Activated T-helper 1 cell treated with anti-CD3 and anti-CD28 coated beads, Interleukin-12 subunit alpha, Interleukin-12 subunit beta, Interleukin-2, Interleukin-4 antibody, amounts not matched to agents 30 ng/mL and 10 ng/mL and 1 ng/mL, durations not matched to agents 14 hours and 24 hours and 36 hours (primary cell): ENCODE measurements at regions not wholly inside any gene's neighbourhood (a gene's known extent, or its start where the extent isn't known, plus 50 kb on each side); places are given as distances from the start of the nearest gene placed in this dataset.
"Not testable (repeated sequence)": the region's sequence is repeated elsewhere in the genome, so short reads cannot be mapped to it uniquely, and the experiment has no call there.

ENCODE experiments used
- DNase-seq: peaks from one replicate; pipeline ENCODE4 v3.0.0; 2021; ENCODE audit warnings: low spot score
- H3K27ac Mint-ChIP-seq: one replicate; pipeline ENCODE4 v1.8.0; 2021; ENCODE audit warnings: mild to moderate bottlenecking, mixed read lengths
- H3K27me3 Mint-ChIP-seq: one replicate; pipeline ENCODE4 v1.8.0; 2022; ENCODE audit warnings: mild to moderate bottlenecking, moderate library complexity, mixed read lengths; ENCODE audit not compliant: insufficient read depth
- H3K36me3 Mint-ChIP-seq: one replicate; pipeline ENCODE4 v1.8.0; 2021; ENCODE audit warnings: low read depth, mixed read lengths
- H3K4me1 Mint-ChIP-seq: one replicate; pipeline ENCODE4 v1.8.0; 2021; ENCODE audit warnings: low read depth, mixed read lengths
- H3K4me3 Mint-ChIP-seq: one replicate; pipeline ENCODE4 v1.8.0; 2021; ENCODE audit warnings: mild to moderate bottlenecking, moderate library complexity, mixed read lengths
- H3K9me3 Mint-ChIP-seq: one replicate; pipeline ENCODE4 v1.8.0; 2021; ENCODE audit warnings: mixed read lengths
- intact Hi-C: fragments of 100-400 bp; cut with micrococcal nuclease; formaldehyde crosslinking; loops from one replicate; pipeline ENCODE4 v1.15.1; 2024

DNA sequence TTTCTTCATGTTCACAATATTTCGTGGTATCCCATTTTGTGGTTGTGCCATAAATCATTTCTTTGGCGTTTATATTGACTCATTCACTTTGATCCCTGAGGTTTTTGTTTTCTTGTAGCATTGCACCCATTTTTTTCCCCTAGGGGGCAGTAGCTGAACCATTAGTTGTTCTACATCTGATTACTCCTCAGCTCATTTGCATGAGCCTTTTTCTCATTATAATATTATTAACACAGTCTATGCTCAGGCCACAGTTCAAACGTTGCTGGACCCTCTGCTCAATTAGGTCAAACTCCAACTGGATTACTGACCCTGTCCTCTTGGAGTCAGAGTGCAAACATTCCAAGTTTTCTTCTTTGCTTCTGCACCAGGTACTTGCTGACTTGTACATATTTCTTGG, 475.4 kb upstream of the SEL1L start:
- Mint-ChIP-seq H3K27ac (no peak overlapping the region), H3K4me1 (no peaks in the 10 kb centered on the region), H3K27me3 (no peaks in the 10 kb centered on the region), H3K36me3 (no peaks in the 10 kb centered on the region), H3K9me3 (peaks cover 5% of the 10 kb centered on the region), H3K4me3 (no peak overlapping the region)
- intact Hi-C loops: no loop called here
- DNase-seq: no peak

GRCh38 chr14:82009993-82010392, 476.3 kb upstream of the SEL1L start:
- no peak overlapping the region for H3K4me3 Mint-ChIP-seq
- DNase-seq: no peak
- intact Hi-C loops: no loop called here
- H3K27me3 Mint-ChIP-seq: no peaks in the 10 kb centered on the region
- no peaks in the 10 kb centered on the region for H3K4me1 Mint-ChIP-seq
- H3K36me3 Mint-ChIP-seq: no peaks in the 10 kb centered on the region
- no peak overlapping the region for H3K27ac Mint-ChIP-seq
- H3K9me3 Mint-ChIP-seq: peaks cover 5% of the 10 kb centered on the region

DNA sequence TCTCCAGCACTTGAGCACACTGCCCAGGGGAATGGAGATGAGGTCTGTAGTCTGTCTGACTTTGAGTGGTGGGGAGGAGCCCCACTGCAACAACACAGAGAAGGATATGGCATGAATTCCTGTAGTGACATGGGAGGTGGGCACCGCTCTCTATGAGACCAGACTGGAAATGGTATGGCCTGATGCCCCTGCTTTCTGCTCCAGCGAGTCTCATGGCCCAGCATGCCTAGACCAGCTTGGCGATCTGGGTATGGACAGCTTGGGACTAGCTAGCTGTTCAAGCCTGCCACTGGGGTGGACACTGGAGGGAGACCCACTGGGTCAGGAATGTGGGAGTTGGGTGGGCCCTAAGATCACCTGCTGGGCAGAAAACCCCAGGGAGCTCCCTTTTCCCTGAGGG, 477.8 kb upstream of the SEL1L start:
- intact Hi-C loops: no loop called here

DNA sequence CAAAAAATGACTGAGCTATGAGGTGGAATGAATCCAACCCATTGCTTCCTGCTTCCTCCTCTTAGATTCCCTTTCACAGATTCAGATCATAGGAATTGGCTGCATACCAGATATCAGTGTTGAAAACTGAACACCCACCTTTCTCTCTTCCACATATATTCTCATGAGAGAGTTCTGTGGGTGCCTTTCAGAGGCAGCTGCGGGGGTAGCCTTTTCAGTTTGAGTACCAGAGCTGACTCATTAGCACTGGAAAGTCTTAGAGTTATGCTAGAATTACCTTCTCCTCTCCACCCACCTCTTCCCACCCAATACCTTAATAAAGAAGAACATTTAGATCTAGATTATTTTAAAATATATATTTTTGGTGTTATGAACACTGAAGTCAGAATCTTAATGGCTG, 495.4 kb upstream of the SEL1L start:
- Mint-ChIP-seq H3K27ac (no peak overlapping the region), H3K4me1 (no peaks in the 10 kb centered on the region), H3K4me3 (no peak overlapping the region), H3K9me3 (peaks cover 24% of the 10 kb centered on the region), H3K36me3 (no peaks in the 10 kb centered on the region), H3K27me3 (no peaks in the 10 kb centered on the region)
- no peak for DNase-seq
- intact Hi-C loops: no loop called here

More for the DNA sequence above, 477.8 kb upstream of the SEL1L start:
- peaks cover 5% of the 10 kb centered on the region for H3K9me3 Mint-ChIP-seq
- no peaks in the 10 kb centered on the region for H3K4me1 Mint-ChIP-seq
- H3K27ac Mint-ChIP-seq: no peak overlapping the region
- H3K27me3 Mint-ChIP-seq: no peaks in the 10 kb centered on the region
- no peaks in the 10 kb centered on the region for H3K36me3 Mint-ChIP-seq
- no peak overlapping the region for H3K4me3 Mint-ChIP-seq
- no peak for DNase-seq

DNA sequence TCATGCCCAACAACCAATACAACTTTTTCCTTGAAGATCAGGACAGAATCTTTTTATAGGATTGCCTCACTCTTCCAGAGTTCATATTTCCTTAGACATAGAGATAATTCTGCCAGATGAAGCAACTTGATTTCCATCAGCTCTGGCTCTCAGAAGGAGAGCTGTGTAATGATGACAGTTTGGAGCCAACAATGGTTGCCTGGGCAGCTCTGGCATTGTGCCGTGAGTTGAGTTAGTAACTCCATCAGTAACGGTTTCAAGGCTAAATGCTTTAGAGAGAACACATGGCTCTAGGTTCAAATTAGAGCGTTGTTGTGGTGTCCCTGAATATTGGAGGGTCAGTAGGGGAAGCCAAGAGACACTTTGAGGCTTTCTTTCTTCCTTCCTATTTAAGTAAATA, 501.7 kb upstream of the SEL1L start:
- no peak overlapping the region for H3K27ac Mint-ChIP-seq
- no peak for DNase-seq
- H3K36me3 Mint-ChIP-seq: no peaks in the 10 kb centered on the region
- no peak overlapping the region for H3K4me3 Mint-ChIP-seq
- H3K9me3 Mint-ChIP-seq: no peaks in the 10 kb centered on the region
- H3K4me1 Mint-ChIP-seq: no peaks in the 10 kb centered on the region
- intact Hi-C loops: no loop called here
- no peaks in the 10 kb centered on the region for H3K27me3 Mint-ChIP-seq

GRCh38 chr14:82038066-82038465, 504.4 kb upstream of the SEL1L start:
- H3K9me3 Mint-ChIP-seq, DNase-seq, H3K27me3 Mint-ChIP-seq, H3K4me3 Mint-ChIP-seq, H3K27ac Mint-ChIP-seq, H3K4me1 Mint-ChIP-seq, H3K36me3 Mint-ChIP-seq, intact Hi-C loops: not testable (repeated sequence)

DNA sequence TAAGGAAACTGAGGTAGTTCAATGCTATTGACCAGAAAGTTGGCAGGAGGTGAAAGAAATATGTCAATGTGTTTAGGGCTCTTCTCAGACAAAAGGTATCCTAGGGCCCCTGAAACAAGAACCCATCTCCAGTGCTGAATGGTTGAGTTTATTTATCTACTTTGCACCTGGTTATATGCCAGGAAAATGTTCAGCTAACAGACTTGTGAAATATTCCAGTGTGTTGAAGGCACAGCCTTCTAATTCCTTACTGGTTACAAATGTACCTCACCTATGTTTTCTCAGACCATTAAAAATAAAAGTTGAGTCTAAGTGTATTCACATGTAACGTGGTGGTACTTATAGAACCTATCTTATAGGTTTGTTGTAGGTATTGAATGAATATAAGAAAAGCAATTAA, 511.7 kb upstream of the SEL1L start:
- DNase-seq: no peak
- no peak overlapping the region for H3K27ac Mint-ChIP-seq
- no peaks in the 10 kb centered on the region for H3K4me1 Mint-ChIP-seq
- H3K9me3 Mint-ChIP-seq: no peaks in the 10 kb centered on the region
- H3K27me3 Mint-ChIP-seq: no peaks in the 10 kb centered on the region
- H3K4me3 Mint-ChIP-seq: no peak overlapping the region
- intact Hi-C loops: no loop called here
- no peaks in the 10 kb centered on the region for H3K36me3 Mint-ChIP-seq

GRCh38 chr14:82046512-82047226, 513.0 kb upstream of the SEL1L start:
- no peaks in the 10 kb centered on the region for H3K36me3 Mint-ChIP-seq
- intact Hi-C loops: no loop called here
- H3K9me3 Mint-ChIP-seq: no peaks in the 10 kb centered on the region
- H3K4me1 Mint-ChIP-seq: no peaks in the 10 kb centered on the region
- no peak overlapping the region for H3K4me3 Mint-ChIP-seq
- no peaks in the 10 kb centered on the region for H3K27me3 Mint-ChIP-seq
- DNase-seq: no peak
- H3K27ac Mint-ChIP-seq: no peak overlapping the region

- H3K36me3 Mint-ChIP-seq: no peaks in the 10 kb centered on the region
- intact Hi-C loops: no loop called here
- no peaks in the 10 kb centered on the region for H3K9me3 Mint-ChIP-seq
- H3K27ac Mint-ChIP-seq: no peak overlapping the region
- no peaks in the 10 kb centered on the region for H3K27me3 Mint-ChIP-seq
- H3K4me1 Mint-ChIP-seq: no peaks in the 10 kb centered on the region
- no peak for DNase-seq
- H3K4me3 Mint-ChIP-seq: no peak overlapping the region
Observed at GRCh38 chr14:82047777-82048470, 514.3 kb upstream of the SEL1L start.

GRCh38 chr14:82052778-82053177, 519.1 kb upstream of the SEL1L start:
- DNase-seq: no peak
- intact Hi-C loops: no loop called here
- Mint-ChIP-seq H3K36me3 (no peaks in the 10 kb centered on the region), H3K4me3 (no peak overlapping the region), H3K4me1 (no peaks in the 10 kb centered on the region), H3K9me3 (peaks cover 3% of the 10 kb centered on the region), H3K27me3 (no peaks in the 10 kb centered on the region), H3K27ac (no peak overlapping the region)

- intact Hi-C loops: no loop called here
- no peaks in the 10 kb centered on the region for H3K36me3 Mint-ChIP-seq
Observed at GRCh38 chr14:82055515-82056115, 522.0 kb upstream of the SEL1L start.

DNA sequence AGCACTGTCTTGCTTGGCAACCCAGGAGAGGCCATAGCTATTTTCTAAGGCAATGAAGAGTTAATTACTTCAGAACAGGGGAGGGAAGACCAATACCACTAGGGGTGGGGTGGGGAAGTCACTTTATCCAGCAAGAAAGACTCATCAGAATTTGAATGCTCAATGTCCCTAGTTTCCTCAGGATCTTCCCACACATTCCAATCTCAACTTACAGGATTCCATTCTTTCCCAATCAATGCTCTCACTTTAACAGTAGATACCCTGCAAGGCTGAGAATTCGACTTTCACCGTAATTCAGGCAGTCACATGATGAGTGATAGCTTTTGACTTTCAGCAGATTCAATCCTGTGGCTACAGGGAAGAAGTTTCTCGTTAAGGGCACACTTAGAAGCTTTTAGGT, 526.6 kb upstream of the SEL1L start:
- Mint-ChIP-seq H3K36me3 (no peaks in the 10 kb centered on the region), H3K27ac (no peak overlapping the region), H3K9me3 (peaks cover 31% of the 10 kb centered on the region), H3K4me1 (no peaks in the 10 kb centered on the region), H3K4me3 (no peak overlapping the region), H3K27me3 (no peaks in the 10 kb centered on the region)
- no peak for DNase-seq
- intact Hi-C loops: no loop called here

More at GRCh38 chr14:82055515-82056115, 522.0 kb upstream of the SEL1L start:
- DNase-seq: no peak
- H3K9me3 Mint-ChIP-seq: peaks cover 3% of the 10 kb centered on the region
- H3K27ac Mint-ChIP-seq: no peak overlapping the region
- no peaks in the 10 kb centered on the region for H3K4me1 Mint-ChIP-seq
- no peak overlapping the region for H3K4me3 Mint-ChIP-seq
- no peaks in the 10 kb centered on the region for H3K27me3 Mint-ChIP-seq

GRCh38 chr14:82067221-82067875, 533.7 kb upstream of the SEL1L start:
- Mint-ChIP-seq H3K27ac (no peak overlapping the region), H3K36me3 (no peaks in the 10 kb centered on the region), H3K27me3 (no peaks in the 10 kb centered on the region), H3K4me3 (no peak overlapping the region), H3K4me1 (no peaks in the 10 kb centered on the region), H3K9me3 (peaks cover 34% of the 10 kb centered on the region)
- intact Hi-C loops: no loop called here
- no peak for DNase-seq
